ENCODE measurements at regions not wholly inside any gene's neighbourhood (a gene's known extent, or its start where the extent isn't known, plus 50 kb on each side); places are given as distances from the start of the nearest gene placed in this dataset.

- Histone ChIP-seq H3K4me2 (ENCODE audit: insufficient read depth, low read length) (no peak overlapping the region), H4K20me1 (ENCODE audit: insufficient read depth, low read length) (no peaks in the 10 kb centered on the region), H2AFZ (ENCODE audit: low read depth, low read length) (no peak overlapping the region), H3K9ac (ENCODE audit: low read depth, low read length) (no peak overlapping the region), H3K79me2 (ENCODE audit: insufficient read depth, low read length) (no peaks in the 10 kb centered on the region), H3K36me3 (ENCODE audit: insufficient read depth, low read length) (no peaks in the 10 kb centered on the region), H3K27me3 (ENCODE audit: insufficient read depth, low read length, poor library complexity) (no peaks in the 10 kb centered on the region), H3K27ac (ENCODE audit: low read length) (no peak overlapping the region), H3K4me3 (ENCODE audit: low read depth in 1 of 2, low read length in 2 of 2) (no peak overlapping the region), H3K9me3 (ENCODE audit: insufficient read depth, low read length, severe bottlenecking) (no peaks in the 10 kb centered on the region), H3K4me1 (ENCODE audit: insufficient read depth, low read length) (no peaks in the 10 kb centered on the region)
- ATAC-seq (ENCODE audit: insufficient read depth, low read depth) = no peak
- TF ChIP-seq EZH2 (IDR thresholded peaks at IDR 0.05; ENCODE audit: borderline replicate concordance, low read depth, low read length, severe bottlenecking) (no peak), CTCF (IDR thresholded peaks at IDR 0.05; ENCODE audit: borderline replicate concordance, extremely low read depth, low read length, poor library complexity, severe bottlenecking) (no peak)
- DNase-seq = no peak
These were observed 204.5 kb downstream of the DTHD1 start for GRCh38 chr4:36485885-36486284.

- Histone ChIP-seq H3K9me3 (ENCODE audit: insufficient read depth, low read length, severe bottlenecking) (no peaks in the 10 kb centered on the region), H3K4me1 (ENCODE audit: insufficient read depth, low read length) (no peaks in the 10 kb centered on the region), H3K9ac (ENCODE audit: low read depth, low read length) (no peak overlapping the region), H3K27me3 (ENCODE audit: insufficient read depth, low read length, poor library complexity) (no peaks in the 10 kb centered on the region), H4K20me1 (ENCODE audit: insufficient read depth, low read length) (no peaks in the 10 kb centered on the region), H3K27ac (ENCODE audit: low read length) (no peak overlapping the region), H3K4me3 (ENCODE audit: low read depth in 1 of 2, low read length in 2 of 2) (no peak overlapping the region), H3K4me2 (ENCODE audit: insufficient read depth, low read length) (no peak overlapping the region), H3K79me2 (ENCODE audit: insufficient read depth, low read length) (no peaks in the 10 kb centered on the region), H2AFZ (ENCODE audit: low read depth, low read length) (no peak overlapping the region), H3K36me3 (ENCODE audit: insufficient read depth, low read length) (no peaks in the 10 kb centered on the region)
- no peak for DNase-seq
- TF ChIP-seq EZH2 (IDR thresholded peaks at IDR 0.05; ENCODE audit: borderline replicate concordance, low read depth, low read length, severe bottlenecking) (no peak), CTCF (IDR thresholded peaks at IDR 0.05; ENCODE audit: borderline replicate concordance, extremely low read depth, low read length, poor library complexity, severe bottlenecking) (no peak)
- no peak for ATAC-seq (ENCODE audit: insufficient read depth, low read depth)
These were observed 208.4 kb downstream of the DTHD1 start for GRCh38 chr4:36489798-36490197.

- Histone ChIP-seq H3K9ac (ENCODE audit: low read depth, low read length) (no peak overlapping the region), H2AFZ (ENCODE audit: low read depth, low read length) (no peak overlapping the region), H3K36me3 (ENCODE audit: insufficient read depth, low read length) (no peaks in the 10 kb centered on the region), H3K79me2 (ENCODE audit: insufficient read depth, low read length) (no peaks in the 10 kb centered on the region), H4K20me1 (ENCODE audit: insufficient read depth, low read length) (no peaks in the 10 kb centered on the region), H3K9me3 (ENCODE audit: insufficient read depth, low read length, severe bottlenecking) (no peaks in the 10 kb centered on the region), H3K27me3 (ENCODE audit: insufficient read depth, low read length, poor library complexity) (no peaks in the 10 kb centered on the region), H3K27ac (ENCODE audit: low read length) (no peak overlapping the region), H3K4me1 (ENCODE audit: insufficient read depth, low read length) (no peaks in the 10 kb centered on the region), H3K4me3 (ENCODE audit: low read depth in 1 of 2, low read length in 2 of 2) (no peak overlapping the region), H3K4me2 (ENCODE audit: insufficient read depth, low read length) (no peak overlapping the region)
- ATAC-seq (ENCODE audit: insufficient read depth, low read depth) = no peak
- DNase-seq = no peak
- TF ChIP-seq EZH2 (IDR thresholded peaks at IDR 0.05; ENCODE audit: borderline replicate concordance, low read depth, low read length, severe bottlenecking) (no peak), CTCF (IDR thresholded peaks at IDR 0.05; ENCODE audit: borderline replicate concordance, extremely low read depth, low read length, poor library complexity, severe bottlenecking) (no peak)
These were observed 210.6 kb downstream of the DTHD1 start for GRCh38 chr4:36492041-36492440.

- Histone ChIP-seq H3K4me2 (ENCODE audit: insufficient read depth, low read length) (no peak overlapping the region), H3K4me1 (ENCODE audit: insufficient read depth, low read length) (no peaks in the 10 kb centered on the region), H3K79me2 (ENCODE audit: insufficient read depth, low read length) (no peaks in the 10 kb centered on the region), H3K27ac (ENCODE audit: low read length) (no peak overlapping the region), H3K36me3 (ENCODE audit: insufficient read depth, low read length) (no peaks in the 10 kb centered on the region), H4K20me1 (ENCODE audit: insufficient read depth, low read length) (no peaks in the 10 kb centered on the region), H3K4me3 (ENCODE audit: low read depth in 1 of 2, low read length in 2 of 2) (no peak overlapping the region), H3K9ac (ENCODE audit: low read depth, low read length) (no peak overlapping the region), H3K27me3 (ENCODE audit: insufficient read depth, low read length, poor library complexity) (no peaks in the 10 kb centered on the region), H2AFZ (ENCODE audit: low read depth, low read length) (no peak overlapping the region), H3K9me3 (ENCODE audit: insufficient read depth, low read length, severe bottlenecking) (no peaks in the 10 kb centered on the region)
- ATAC-seq (ENCODE audit: insufficient read depth, low read depth) (no peak), DNase-seq (no peak)
- TF ChIP-seq CTCF (IDR thresholded peaks at IDR 0.05; ENCODE audit: borderline replicate concordance, extremely low read depth, low read length, poor library complexity, severe bottlenecking) = no peak
- TF ChIP-seq EZH2 (IDR thresholded peaks at IDR 0.05; ENCODE audit: borderline replicate concordance, low read depth, low read length, severe bottlenecking) = no peak
These were observed 211.2 kb downstream of the DTHD1 start for GRCh38 chr4:36492590-36492989.
